GM18520 (cell line): ENCODE measurements at regions not wholly inside any gene's neighbourhood (a gene's known extent, or its start where the extent isn't known, plus 50 kb on each side); places are given as distances from the start of the nearest gene placed in this dataset.
"Not testable (repeated sequence)": the region's sequence is repeated elsewhere in the genome, so short reads cannot be mapped to it uniquely, and the experiment has no call there.

ENCODE experiments used
- ATAC-seq: cut with Tn5 transposase; IDR thresholded peaks from one replicate; pipeline ENCODE4 v1.9.1; 2021; ENCODE audit not compliant: unreplicated experiment

DNA sequence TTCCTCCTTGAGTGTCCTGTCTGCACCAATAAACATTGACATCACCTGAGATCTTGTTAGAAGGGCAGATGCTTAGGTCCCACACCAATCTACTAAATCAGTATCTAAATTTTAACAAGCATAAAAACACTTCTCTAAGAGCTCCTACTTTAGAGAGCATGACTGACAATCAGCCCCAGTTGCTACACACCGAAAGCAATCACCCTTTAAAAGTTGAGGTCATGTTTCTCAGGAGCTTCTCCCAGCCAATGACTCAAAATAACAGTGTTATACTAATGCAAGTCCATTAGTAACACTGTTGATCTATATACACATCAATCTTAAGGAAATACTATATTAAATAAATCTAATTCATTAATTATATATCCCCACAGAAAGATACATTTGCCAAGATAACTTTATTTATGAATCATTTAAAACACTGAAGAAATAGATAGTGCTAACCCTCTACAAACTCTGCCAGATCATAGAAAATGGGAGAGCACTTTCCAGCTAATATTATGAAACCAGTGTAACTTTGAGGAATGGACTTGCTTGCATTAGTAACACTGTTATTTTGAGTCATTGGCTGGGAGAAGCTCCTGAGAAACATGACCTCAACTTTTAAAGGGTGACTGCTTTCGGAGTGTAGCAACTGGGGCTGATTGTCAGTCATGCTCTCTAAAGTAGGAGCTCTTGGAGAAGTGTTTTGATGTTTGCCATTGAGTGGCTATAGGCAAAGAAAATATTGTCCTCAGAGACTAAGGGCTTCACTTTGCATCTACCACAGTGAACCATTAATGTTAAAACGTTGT is 109.8 kb upstream of the HDX start:
- no peak for ATAC-seq

DNA sequence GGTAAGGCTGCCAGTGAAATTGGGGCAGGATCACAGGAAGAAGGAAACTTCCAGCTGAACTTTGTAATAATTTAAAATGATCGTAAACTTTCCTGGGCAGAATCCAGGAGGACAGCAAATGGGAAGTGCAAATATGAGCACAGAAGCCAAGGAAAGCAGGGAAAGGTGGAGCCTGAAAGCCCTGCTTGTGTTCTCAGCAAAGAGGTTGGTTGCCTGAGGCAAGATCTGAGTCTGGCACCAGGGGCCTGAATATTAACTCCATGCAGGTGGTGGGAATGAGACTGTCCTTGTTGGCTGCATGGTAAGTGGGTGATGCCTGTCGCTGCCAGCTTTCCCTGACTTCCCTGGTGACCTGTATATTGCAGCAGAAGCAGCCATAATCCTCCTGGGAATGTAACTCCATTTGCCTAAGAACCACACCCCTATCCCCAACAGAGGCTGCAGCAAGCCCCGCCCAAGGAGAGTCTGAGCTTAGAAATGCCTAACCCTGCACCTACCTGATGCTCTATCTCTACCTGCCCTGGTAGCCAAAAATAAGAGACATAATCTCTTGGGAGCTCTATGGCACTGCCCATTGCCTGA is 132.0 kb upstream of the HDX start:
- no peak for ATAC-seq

DNA sequence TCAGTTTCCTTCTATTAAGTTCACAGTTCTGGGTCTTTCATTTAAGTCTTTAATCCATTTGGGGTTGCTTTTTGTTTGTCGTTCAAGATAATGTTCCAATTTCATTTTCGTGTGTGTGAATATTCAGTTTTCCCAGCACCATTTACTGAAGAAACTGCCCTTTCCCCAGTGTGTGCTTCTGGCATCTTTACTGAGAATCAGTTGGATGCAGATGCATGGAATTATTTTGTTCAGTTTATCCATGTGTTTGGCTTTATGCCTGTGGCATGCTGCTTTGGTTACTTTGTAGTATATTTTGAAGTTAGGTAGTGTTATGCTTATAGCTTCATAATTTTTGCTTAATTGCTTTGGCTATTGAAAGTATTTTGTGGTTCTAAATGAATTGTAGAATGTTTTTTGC is 163.8 kb upstream of the HDX start:
- no peak for ATAC-seq

DNA sequence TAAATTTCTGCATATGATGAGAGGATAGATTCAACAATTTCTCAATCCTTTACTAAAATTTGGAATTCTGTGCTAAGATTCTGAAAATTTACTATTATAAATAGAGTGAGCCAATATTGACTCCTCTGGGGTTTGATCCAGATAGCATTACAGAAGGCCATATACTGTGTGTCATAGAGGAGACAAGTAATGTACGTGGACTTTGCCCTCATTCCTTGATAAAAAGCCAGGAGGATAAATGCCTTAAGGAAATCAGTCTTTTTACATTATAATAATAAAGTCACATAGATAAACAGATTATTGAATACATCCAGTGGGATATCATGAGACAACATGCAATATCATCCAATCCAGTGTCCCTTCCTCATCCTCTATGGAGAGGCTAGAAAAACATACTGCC is 188.0 kb upstream of the HDX start:
- ATAC-seq, result no peak

DNA sequence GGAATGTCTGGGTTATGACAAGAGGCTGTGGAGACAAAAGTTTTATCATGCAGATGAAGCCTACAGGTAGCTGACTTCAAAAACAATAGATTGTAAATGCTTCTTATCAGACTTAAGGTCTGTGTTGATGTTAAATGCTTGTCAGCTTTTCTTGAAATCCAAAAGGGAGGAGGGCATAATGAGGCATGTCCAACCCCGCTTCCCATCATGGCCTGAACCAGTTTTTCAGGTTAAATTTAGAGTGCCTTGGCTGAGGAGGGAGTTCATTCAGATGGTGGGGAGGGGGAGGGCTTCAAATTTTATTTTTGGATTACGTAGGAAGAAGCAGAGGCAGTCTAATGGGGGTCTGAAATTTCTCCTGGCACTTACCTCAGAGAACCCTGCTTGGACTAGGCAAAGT is 207.7 kb upstream of the HDX start:
- no peak for ATAC-seq

DNA sequence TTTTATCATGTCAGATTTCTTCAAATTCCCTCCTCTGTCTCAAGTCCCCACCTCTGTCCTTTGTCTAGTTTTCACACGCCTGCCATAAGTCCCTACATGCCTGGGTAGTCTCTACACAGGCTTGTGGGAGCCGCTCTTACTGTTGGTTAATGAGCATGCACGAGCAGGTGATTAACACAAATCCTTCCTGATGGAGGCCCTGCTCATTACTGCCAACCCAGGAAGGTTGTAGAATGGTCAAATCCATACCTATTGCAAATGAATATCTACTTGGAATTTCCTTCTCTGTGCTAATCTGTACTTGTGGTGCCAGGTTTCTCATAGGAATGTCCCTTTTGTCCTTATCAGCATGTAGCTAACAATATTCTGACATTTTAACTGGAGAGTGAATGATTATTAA is 208.4 kb upstream of the HDX start:
- ATAC-seq, result no peak

DNA sequence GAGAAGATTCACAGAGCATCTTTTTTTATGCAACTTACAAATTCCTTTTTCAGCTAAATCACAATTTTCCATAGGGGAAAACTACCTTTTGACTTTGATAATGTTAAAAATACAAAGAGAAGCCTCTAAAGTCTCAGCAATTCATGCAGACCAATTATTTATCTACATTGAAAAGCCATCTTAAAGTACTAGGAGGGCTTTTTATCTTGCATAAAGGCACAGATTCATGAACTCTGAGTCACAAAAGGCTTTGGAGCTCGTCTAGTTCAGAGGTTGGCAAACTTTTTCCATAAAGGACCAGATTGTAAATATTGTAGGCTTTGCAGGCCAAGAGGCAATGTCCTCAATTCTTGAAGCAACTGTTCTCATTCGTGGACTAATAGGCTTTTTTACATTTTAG is 210.4 kb upstream of the HDX start:
- no peak for ATAC-seq

DNA sequence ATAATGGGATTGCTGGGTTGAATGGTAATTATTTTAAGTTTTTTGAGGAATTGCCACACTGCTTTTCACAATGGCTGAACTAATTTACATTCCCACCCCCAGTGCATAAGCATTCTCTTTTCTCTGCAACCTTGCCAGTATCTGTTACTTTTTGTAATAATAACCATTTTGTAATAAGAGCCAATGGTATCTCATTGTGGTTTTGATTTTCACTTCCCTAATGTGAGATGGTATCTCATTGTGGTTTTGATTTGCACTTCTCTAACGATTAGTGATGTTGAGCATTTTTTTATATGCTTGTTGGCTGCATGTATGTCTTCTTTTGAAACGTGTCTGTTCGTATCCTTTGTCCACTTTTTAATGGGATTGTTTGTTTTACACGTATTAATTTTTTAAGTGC is 213.1 kb upstream of the HDX start:
- ATAC-seq, result no peak

DNA sequence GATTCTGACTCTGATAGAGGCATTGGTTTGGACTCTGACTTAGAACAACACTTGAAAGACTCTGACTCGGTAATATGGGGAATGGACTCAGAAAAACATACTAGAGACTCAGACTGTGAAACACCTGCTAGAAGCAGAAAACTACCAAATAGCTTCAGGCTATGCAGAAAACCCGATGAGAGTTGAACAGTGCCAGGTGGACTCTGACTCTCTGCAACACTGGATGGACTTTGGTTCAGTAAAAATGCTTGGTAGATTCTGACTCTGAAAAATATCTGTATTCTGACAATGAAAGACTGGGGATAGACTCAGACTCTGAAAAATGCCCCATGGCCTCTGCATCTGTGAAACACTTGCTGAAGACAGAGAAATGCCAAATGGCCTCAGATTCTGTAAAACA is 215.1 kb upstream of the HDX start:
- ATAC-seq, result no peak

DNA sequence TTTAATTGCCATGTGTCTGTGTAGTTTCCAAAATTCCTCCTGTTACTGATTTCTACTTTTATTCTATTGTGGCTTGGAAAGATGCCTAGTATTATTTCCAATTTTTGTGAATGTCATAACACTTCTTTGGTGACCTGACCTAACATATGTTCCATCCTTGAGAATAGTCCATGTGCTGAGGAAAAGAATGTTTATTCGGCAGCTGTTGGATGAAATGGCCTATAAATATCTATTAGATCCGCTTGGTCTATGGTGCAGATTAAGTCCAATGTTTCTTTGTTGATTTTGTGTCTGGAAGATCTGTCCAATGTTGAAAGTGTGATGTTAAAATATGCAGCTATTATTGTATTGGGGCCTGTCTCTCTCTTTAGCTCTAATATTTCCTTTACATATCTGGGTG is 219.2 kb upstream of the HDX start:
- no peak for ATAC-seq

DNA sequence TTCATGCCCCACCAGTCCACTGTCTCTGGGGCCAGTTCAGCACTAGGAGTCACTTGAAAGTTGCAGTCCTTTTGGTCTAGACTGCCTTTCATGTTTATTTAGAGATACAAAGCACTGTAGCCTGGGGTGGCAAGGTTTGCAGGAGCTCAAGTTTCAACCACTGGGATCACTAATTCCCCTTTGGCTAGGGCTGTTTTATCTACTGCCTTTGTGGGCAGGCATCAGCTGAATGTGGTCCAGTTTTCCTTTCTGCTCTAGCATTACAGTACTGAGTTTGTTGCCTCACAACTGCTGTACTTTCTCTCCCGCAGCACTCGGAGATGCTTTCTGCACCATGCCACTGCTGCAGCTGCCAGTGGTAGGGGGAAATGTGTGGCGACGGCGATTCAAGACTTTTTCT is 222.3 kb upstream of the HDX start:
- ATAC-seq, result no peak

DNA sequence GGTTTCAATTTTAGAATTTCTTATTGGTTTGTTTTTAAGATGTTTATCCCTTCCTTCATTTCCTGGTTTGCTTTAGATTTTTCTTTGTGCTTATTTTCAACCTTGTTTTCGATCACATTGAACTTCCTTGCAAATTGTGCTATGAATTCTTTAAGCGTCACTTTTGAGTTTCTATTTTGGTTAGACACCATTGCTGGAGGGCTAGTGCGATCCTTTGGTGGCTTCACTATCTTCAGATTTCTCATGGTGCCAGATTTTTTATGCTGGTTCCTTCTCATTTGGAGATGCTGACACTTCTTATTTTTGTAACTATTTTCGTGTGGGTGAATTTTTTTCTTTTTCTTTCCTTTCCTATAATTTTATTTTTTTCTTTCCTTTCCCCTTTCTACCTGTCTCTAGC is 227.2 kb upstream of the HDX start:
- ATAC-seq, result no peak

DNA sequence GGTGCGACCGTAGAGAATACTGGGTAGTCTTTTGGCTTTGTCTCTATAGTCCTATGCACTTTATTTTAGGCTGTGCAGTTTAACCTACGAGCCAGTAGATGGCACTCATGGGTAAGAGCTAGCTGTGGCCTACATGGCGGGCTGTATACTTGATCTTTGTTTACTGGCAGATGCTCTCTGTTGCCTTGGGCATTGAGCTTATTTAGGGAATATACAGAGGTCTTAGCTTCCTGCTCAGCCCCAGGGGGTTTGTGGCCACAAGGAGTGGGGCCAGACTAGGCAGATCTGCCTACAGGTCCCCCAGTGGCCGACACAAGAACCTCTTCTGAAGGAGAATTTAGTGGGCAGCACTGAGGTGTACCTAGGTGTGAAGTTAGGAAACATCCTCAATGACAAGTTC is 227.6 kb upstream of the HDX start:
- peak; percentile 99 for ATAC-seq

DNA sequence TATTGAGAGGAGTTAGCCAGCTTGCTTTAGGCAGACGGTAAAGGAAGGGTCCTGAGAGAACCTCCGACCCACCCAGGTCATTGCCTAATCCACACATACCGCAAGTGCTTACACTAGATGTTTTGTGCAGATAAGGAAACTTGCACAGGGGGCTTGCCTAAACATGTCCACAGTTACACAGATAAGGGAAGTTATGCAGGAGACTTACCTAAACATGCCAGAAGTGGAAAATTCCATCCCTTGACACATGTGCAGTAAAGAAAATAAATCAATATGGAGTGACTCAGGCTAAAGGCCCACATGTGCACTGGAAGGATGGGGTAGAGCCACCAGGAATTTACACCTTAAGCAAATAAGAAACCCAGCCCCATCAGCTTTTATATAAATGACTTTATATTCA is 232.8 kb upstream of the HDX start:
- no peak for ATAC-seq

DNA sequence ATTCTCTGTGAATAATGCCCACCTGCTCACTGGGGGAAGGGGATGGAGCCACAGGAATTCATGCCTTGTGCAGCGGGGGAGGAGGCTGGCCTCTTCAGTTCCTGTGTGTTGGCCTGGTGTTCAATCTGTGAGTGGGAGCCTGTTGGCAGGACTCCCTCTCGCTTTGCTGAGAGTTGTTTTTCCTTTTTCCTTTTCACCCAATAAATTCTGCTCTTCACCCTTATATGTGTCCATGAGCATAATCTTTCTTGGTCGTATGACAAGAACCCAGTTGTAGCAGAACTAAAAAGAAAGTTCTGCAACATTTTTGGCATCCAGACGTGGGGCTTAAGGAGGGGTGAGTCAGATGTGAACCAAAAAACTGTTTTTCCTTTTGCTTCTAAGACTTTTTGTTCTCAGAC is 235.2 kb upstream of the HDX start:
- ATAC-seq, result no peak

DNA sequence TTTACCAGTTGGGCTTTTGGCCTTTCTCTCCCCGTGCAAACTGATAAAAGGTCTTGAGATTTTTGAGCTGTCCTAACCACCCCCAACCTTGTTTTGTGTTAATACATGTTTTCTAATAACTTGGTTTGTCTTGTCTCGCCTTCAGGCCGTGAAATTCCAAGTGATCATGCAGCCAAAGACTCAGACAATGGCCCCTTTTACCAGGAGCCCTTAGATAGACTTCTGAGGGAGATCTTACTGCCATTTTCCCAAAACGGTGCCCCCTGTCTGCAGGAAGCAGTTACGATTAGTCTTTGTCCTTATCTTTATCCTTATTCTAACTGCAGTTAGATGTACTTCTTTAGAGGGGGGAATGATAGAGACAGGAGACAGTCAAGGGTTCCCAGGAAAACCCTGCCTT is 245.3 kb upstream of the HDX start:
- no peak for ATAC-seq

DNA sequence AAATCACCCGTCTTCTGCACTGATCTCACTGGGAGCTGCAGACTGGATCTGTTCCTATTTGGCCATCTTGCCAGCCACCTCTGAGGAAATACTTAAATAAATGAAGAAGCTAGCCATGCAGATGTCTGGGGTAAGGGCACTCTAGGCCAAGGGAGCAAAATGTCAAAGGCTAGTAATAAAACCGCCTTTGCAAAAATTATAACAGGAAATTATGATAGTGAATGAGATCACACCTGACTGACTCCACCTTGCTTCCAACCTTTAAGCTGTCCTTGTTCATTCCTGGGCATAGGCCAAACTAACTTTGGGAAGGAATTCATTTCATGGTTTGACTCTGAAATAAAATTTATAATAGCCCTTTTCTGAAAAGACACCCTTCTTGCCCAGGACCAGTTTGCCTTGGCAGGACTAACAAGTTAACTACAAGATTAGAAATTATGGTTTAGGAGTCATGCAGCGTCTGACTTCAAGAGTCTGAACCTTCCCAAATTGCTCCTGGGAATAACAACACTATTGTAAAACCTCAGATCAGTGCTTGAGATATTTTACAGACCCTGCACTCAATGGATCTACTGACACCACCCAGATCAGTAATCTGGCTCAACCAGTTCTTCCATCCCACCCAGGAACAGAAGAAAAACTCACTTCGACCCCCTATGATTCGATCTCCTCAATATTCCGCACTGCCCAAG is 246.9 kb upstream of the HDX start:
- no peak for ATAC-seq

DNA sequence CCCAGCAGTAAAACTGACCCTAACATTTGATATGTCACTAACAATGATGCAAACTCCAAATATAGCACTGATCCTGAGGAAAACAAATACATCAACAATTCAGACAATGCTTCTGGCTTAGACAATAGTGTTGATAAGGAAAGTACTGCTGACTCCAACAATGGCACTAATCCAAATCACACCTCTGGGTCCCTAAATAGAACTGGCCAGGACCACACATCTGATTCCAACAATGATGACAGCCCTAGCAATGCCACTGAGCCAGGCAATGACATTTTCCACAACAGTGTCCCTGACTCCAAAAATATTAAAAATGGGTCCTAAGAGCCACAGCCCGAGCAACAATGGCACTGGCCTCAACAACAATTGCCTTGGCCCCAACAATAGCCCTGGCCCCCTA is 243.1 kb upstream of the APOOL start:
- no peak for ATAC-seq

DNA sequence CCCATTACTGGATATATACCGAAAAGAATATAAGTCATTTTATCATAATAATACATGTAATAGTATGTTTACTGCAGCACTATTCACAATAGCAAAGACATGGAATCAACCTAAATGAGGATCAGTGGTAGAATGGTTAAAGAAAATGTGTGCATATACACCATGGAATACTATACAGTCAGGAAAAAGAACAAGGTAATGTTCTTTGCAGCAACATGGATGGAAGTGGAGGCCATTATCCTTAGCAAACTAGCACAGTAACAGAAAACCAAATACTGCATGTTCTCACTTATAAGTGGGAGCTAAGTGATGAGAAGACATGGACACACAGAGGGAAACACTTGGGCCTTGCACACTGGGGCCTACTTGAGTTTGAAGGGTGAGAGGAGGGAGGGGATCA is 207.4 kb upstream of the APOOL start:
- ATAC-seq, result no peak

DNA sequence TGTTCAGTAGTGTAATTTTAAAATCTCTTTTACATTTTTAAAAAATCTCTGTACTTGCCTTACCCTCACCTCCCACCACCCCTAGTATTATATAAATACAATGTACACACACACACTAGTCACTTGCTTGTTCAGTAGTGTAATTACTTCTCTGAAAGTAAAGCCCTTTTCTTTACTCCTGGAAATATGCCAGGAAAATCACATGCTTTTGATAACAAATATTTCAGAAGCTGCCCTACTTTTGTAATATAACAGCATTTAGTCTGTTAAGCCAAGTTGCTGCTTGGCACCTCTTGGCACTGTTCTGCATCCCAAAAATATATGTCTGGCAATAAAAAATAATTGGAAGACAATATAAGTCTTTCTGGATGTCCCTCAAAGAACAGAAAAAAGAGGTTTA is 172.8 kb upstream of the APOOL start:
- no peak for ATAC-seq

DNA sequence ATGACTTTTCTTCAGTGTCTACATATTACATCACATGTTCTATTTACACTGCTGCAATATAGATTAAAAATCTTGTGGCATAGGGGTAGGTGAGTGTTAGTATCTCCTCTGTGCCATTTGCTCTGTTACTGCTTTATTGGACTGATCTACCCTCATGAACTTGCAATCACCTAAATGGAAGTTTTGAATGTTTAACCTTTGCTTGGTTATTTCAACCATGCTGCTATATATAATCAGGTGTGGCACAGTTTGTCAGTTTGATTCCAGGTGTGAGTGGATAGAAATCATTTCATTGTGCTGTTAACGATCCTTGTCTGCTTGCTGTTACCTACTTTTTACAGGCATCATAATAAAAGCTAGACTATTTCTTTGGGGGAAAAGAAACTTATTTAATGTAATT is 157.1 kb upstream of the APOOL start:
- ATAC-seq, result not testable (repeated sequence)

DNA sequence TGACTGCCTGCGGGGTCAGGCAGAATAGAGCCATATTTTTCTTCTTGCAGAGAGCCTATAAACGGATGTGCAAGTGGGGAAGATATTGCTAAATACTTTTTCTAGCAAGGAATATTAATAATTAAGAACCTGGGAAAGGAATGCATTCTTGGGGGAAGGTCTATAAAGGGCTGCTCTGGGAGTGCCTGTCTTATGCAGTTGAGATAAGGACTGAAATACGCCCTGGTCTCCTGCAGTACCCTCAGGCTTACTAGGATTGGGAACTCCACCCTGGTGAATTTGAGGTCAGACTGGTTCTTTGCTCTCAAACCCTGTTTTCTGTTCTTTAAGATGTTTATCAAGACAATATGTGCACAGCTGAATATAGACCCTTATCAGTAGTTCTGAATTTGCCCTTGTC is 152.5 kb upstream of the APOOL start:
- ATAC-seq, result not testable (repeated sequence)
